CD1c-positive myeloid dendritic cell (primary cell): ENCODE measurements at regions not wholly inside any gene's neighbourhood (a gene's known extent, or its start where the extent isn't known, plus 50 kb on each side); places are given as distances from the start of the nearest gene placed in this dataset.
"Not testable (repeated sequence)": the region's sequence is repeated elsewhere in the genome, so short reads cannot be mapped to it uniquely, and the experiment has no call there.

Experiments used
- DNase-seq: peaks from one replicate; pipeline ENCODE4 v3.0.0-alpha.2; 2016; ENCODE audit errors: extremely low spot score

DNA sequence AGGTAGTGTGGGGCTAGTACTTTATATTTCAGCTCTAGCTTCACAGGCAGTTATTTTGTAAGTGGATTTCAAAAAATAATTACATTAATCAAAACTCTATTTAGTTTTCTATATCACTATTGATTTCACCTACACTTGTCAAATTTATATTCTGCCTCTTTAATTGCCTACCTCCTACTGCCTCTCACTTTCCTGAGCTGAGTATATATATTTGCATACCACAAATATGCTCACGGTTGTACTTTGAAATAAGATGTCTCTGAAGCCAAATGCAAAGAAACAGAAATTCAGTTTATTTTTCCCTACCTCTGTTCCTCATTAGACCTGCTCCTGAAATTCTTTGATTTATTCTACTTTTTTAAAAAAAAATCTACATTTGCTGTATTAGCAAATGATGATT is 309.3 kb upstream of the TGFBR2 start:
- DNase-seq, result no peak

DNA sequence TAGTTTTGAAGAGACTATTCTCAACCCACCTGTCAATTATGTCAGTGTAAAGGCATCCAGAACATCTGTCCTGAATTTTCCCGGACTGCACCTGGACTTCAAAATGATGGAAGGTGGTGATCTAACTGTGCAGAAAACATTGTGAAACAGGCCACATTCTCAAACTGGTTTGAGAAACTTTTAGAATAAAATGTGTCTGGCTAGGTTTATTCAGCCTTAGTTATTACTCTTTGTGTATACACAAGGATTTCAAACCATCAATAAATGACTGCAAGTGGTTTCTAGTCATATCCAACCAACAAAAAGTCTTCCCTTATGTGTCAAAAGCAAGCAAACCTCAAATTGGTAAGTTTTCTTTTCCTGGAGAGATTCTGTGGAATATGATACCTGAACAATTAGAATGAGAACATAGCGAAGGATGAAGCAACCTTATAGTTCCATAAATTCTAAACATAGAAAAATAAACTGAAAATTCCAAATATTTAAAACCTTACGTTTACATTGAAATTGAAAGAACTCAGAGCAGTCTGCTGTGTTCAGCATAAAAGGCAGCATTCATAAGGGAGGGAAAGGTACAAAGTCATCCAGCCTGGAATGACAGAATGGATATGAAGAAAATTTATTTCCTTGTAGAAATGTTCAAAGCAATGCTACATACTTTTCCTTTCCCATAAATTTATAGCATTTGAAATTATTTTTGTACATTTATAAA is 306.6 kb upstream of the TGFBR2 start:
- no peak for DNase-seq

DNA sequence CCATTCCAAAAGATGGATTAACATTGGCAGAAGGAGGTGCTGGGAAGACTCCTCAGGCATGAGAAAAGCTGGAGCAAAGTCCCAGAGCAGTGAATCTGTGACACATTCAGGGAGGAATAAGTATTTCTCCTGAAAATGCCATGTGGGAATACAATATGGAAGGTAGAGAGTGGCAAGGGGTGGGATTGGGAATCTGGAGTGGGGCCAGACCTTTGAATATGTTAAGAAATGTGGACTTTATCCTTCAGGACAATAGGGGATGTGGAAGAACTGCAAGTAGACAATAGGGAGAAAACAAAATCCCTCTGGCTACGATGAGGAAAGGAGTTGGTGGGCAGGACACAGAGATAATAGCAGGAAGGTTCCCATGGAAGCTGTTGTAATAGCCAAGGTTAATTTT is 305.6 kb upstream of the TGFBR2 start:
- no peak for DNase-seq

DNA sequence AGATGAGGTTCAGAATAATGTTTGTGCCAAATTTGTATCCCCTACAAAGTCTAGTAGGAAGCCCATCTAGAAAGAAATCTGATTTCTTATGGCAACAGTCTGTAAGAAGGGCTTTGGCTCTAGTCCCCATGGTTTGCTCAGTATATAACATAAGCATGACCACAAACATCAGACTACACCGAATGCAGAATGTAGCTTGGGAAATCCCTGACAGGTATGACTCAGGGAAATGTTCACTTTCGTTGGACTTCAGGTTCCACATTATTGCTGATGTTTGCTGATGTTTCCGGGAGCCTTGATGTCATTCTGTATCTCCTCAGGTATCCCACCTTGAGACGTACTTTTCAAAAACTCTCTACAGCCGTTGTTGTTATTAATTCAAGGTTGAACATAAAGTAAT is 304.4 kb upstream of the TGFBR2 start:
- DNase-seq, result no peak

DNA sequence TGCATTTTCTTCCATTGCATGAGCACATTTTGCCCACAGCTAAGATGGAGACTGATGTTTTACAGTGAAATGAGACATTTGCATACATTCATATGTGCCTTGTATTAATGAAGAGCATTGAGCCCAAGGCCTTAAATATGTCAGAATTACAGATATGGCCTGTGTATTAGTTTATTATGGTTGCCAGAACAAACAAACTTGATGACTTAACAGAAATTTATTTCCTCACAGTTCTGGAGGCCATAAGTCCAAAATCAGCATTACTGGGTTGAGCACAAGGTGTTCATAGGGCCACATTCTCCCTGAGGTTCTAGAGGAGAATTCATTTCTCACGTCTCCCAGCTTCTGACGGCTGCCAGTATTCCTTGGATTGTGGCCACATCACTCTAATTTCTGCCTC is 302.6 kb upstream of the TGFBR2 start:
- no peak for DNase-seq

DNA sequence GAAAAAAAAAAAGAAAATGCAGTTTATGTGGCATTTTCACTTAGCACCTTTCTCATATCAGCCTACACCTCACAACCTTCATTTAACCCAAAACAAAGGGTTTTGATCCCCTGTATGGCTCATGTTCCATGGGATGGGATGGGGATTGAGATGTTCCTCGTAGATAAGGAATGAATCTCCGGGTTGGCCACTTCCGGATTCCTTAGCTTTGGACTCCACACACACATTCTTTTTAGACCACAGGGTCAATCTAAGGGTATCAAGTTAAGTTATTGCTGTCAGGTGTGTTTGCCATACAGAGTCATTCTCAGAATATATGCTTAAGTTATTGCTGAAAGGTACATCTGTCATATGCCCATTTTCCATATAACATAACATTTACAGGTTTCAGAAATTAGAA is 301.4 kb upstream of the TGFBR2 start:
- no peak for DNase-seq

DNA sequence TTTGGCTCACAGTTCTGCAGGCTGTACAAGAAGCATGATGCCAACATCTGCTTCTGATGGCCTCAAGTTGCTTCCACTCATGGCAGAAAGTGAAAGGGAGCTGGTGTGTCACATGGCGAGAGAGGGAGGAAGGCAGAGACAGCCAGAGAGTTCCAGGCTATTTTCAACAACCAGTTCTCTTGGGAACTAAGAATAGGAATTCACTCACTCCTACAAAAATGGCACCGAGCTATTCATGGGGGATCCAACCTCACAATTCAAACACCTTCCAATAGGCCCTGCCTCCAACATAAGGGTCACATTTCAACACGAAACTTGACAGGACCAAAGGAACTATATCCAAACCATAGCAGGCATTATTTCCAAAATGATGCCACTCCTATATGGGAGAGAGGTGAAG is 299.5 kb upstream of the TGFBR2 start:
- no peak for DNase-seq

DNA sequence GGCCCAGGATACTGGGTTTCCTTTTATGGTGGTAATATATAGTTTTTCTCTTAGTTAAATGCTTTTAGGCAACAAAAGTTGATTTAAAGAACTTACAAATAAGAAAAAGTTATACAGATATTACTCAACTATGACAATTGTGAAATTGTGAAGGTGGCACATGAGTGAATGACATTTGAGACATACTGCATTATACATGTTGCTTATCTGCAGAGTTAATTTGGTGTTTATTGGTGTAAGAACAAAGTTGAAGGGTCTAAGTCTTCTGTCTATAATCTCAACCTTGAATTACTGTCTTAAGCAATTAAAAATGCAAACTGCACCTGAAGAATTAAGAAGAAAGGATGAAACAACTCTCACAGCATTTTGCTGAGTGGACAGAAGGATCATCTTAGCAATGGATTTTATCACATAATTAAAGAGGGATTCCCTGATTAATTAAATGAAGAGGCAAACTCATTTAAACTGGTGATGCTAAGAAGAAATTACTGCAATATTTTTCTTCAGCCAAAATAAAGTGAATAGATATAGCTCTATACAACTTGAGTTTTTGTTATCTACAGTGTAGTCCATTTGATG is 298.9 kb upstream of the TGFBR2 start:
- no peak for DNase-seq

DNA sequence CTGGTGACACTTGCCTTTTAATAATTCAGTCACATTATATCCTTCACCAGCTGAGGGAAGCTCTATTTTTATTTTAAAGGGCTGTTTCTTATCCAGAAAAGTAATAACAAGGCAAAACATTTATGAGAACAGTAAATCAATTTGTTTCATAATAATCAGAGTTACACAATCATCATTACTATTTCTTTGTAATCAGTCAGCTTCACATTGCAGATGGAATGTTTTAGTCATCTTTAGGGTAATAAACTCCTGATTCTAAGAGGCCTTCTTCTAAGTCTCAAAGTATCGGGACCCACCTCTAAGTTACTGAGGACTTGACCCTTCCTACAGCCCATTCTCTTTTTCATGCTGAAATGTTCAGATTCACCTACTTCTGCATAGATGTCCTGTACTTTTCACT is 298.3 kb upstream of the TGFBR2 start:
- DNase-seq, result no peak

DNA sequence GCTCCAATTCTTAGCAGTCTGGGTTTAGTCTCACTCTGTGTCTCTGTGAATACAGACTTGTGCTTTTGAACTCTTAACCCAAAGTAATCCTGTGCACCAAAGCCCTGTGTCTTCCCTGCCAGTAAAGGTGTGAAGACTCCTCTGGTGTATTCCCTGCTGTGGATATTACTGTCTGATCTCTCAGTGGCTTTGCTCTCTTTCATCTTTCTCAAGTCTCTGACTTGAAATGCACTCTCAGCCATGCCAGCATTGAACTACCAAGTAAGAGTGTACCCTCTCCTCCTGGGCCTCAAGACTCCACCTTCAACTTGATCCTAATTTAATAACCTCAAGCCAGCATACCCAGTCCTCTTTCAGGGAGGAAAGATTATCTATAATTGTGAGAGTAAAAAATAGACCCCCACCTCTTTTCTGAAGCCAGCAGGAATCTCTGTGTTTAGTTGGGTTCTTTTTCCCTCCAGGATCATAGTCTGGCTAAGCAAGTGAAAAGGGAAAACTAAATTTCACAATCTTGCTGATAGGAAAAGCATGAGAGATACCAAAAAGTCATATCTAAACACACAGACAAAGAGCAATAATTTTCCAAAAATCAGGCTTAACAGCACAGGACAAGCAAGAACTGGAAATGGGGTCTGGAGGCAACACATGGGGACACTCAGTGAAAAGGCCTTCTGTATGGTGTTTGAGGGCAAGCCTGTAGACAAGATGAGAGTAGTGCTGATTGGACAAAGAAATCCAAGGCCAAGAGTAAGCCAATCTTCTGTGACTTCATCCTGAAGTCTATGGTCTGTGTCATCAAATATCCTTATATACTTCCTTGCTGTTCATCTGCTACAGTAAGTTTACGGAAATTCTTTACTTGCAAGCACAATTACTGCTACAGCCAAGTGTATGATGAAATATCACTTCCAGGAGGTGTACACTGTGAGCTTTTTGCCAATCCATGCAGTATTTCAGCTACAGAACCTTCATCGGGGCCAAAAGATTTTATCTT is 296.1 kb upstream of the TGFBR2 start:
- DNase-seq, result no peak

DNA sequence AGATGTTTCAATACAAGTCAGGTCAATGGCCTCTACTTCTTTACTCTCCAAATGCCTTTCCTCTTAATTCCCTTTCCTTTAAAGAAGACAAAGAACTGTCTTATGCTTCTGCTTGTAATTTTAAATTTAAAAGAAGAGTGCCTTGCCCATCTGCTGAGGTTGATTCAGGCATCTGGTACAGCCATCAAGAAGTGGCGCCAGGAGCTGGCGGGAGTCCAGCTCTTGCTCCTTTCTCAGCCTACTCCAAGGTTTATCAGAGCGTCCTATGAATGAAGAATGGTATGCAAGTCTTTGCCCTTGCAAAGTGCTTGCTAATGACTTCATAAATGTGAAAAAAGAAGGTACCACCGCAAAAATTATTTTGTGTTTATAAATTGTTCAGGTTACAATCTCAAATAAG is 294.6 kb upstream of the TGFBR2 start:
- no peak for DNase-seq

DNA sequence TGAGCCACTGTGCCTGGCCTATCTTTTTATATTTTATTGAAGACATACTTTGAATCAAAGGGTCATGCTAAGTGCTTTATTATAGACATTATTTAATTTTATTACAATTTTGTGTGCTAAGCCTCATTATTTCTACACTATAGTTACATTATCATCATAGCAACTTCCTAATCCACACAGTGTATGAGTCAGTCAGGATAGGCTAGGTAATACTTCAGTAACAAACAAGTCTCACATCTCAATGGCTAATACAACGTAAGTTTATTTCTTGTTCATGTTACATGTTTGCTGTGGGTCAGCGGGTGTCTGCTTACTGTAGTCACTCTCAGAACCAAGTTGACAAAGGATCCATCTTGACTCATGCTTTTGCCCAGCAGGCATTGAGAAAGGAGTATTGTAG is 292.6 kb upstream of the TGFBR2 start:
- no peak for DNase-seq

DNA sequence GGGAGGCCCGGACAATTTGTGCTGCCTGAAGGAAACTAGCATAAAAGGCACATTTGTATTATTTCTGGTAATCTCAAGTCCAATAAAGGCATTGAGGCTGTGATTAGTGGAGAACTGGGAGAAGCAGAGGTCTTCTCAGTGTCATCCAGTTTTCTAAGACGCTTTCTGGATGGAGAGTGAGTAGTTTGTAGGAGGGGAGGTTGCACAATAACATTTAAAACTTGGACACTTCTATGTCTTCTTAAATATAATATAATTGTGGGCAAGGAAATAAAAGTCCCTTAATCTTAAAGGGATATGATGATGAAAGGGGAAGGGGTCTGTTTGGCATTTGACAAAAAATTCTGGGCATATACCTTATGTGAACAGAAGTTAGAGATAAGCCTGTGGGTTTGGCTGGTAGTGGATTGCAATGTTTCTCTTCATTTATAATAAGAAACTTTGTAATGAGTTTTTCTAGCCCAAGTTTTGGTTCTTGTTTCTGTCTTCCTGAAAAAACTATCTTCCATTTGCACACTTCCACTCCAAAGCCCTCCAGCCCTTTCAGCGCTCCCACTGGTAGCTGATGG is 291.6 kb upstream of the TGFBR2 start:
- DNase-seq, result peak; percentile 2

DNA sequence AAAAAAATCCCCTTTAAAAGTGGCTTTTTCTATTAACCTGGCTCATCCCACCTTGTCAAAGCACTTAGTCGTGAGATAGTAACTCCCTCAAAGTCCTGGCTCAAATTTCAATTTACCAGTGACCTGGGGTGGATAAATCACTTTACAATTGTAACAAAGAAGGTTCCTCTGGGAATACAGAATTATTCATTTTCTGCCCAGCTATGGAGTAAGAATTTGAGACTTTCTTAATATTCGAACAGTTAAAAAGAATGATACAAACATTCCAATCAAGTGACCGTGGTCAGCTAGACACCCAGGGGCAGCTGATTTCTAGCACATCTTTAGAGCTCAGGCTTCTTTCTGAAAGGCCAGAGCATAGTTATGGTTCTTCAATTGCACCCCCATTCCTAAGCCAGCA is 291.0 kb upstream of the TGFBR2 start:
- DNase-seq, result no peak

DNA sequence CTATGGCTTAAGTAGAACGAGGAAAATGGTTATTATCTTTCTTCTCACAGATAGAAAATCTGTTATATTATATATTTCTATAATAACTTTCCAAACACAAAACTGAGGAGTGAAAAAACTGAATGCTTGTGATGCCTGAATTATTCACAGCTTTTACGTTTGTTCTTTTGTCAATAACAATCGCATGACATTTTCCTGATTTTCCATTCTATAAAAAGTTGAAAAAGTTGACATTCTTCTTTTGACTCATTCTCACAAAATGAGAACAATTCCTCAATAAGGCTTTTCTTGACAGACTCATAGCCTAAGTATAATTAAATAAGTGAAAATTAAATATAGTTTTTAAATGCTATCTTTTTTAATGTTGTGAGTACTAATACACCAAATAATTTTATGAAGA is 288.8 kb upstream of the TGFBR2 start:
- no peak for DNase-seq

DNA sequence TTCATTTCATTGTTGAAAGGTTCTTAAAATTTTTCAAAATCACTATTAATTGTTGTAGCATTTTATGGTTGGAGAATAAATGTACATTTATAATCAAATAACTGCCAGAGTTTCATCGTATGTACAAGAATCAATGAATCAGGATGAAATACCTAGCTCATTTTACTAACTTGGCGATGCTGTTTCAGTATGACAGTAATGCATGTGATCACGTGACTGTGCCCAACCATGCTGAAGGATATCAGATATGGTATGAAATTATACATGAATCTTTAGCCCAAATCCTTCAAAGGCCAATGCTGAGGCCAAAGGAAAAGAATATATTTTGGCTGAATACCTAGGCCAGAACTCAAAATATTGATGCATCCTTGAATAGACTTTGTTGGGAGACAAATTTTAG is 288.3 kb upstream of the TGFBR2 start:
- no peak for DNase-seq

DNA sequence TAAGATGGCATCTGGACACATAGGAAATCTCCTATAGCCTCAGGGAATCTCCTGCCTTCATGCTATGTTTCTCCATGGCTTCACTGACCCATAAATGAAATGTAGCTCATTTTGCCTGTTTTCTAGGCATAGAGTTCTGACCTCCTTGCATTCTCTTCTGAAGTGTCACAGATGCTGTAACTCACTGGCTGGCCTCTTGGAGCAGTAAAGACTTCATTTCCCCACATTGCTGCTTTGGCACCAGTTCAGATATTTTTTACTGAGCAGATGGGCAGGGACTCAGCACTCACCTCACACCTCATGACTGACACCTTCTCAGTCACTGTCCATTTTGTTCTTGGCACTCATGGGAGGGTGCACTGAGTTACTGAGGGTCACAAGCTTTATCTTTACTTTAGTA is 286.7 kb upstream of the TGFBR2 start:
- peak; percentile 38 for DNase-seq

DNA sequence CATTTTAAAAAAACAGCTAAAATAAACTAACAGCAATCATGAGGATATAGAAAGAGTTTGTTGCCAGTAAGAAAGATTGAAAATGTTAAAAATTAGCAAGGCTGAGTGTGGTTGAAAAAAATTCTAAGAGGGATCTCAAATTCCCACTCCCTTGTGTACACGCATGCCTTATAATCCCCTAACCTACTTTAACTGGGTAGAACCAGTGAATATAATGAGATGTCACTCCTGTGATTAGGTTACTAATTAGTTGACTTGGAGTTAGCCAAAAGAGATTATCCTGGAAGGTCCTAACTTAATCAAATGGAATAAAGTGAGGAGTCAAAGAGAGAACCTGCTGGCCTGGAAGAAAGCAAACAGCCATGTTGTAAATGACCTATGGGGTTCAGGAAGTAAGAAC is 286.0 kb upstream of the TGFBR2 start:
- DNase-seq, result no peak

DNA sequence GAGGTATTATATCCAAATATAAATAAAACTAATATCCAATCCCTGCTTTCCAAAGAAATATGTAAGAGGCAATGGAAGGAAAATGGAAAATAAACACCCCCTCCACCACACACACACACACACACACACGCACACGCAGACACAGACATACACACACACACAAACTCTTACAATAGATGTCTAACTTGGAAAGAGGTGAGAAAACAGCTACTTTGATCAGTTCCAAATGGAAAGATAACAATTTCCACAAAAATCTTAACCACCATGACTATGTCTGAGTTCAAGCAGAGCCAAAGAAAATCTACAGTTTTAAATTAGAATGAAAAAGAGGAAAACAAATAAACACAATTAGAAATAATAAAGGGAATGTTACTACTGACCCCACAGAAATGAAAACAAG is 285.3 kb upstream of the TGFBR2 start:
- no peak for DNase-seq

DNA sequence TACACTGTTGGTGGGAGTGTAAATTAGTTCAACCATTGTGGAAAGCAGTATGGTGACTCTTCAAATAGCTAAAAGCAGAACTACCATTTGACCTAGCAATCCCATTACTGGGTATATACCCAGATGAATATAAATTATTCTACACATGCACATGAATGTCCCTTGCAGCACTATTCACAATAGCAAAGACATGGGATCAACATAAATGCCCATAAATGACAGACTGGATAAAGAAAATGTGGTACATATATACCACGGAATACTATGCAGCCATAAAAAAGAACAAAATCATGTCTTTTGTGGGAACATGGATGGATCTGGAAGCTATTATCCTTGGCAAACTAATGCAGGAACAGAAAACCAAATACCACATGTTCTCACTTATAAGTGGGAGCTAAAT is 282.8 kb upstream of the TGFBR2 start:
- not testable (repeated sequence) for DNase-seq

DNA sequence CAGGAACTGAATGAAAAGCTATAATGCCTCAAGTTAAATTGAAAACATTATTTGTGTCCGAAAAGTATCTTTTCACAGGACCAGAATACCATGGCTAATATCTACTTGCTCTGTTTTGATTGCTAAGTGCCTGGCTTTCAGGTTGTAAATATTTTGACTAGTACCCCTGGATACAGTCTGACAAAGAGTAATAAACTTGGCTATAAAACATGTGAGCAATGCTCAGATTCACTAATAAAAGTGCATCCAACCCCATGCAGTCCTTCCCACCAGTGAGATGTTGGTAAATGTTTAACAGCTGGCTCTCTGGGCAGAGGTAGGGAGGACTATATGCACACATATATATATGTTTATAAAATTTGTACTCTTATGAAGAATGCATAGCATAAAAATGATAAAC is 281.8 kb upstream of the TGFBR2 start:
- DNase-seq, result no peak

DNA sequence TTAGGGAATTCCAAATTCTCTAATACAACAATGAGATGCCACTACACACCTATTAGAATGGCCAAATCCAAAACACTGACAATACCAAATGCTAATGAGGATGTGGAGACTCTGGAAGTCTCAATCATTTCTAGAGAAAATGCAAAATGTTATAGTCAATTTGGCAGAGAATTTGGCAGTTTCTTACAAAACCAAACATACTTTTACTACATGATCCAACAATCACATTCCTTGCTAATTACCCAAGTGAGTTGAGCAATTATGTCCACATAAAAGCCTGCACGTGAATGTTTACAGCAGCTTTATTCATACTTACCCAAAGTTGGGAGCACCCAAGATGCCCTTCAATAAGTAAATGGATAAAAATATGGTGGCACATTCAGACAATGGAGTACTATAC is 278.4 kb upstream of the TGFBR2 start:
- DNase-seq, result not testable (repeated sequence)
